ENCODE measurements at regions not wholly inside any gene's neighbourhood (a gene's known extent, or its start where the extent isn't known, plus 50 kb on each side); places are given as distances from the start of the nearest gene placed in this dataset.
A peak's percentile ranks its signal among the peaks of the same experiment; 100 is the strongest.

GRCh38 chr1:164356511-164356910 lies 202.5 kb upstream of the PBX1 start:
- Histone ChIP-seq H3K4me3 (no peak overlapping the region), H3K36me3 (no peaks in the 10 kb centered on the region), H3K4me1 (no peaks in the 10 kb centered on the region), H3K9me3 (no peaks in the 10 kb centered on the region), H3K27me3 (no peaks in the 10 kb centered on the region), H3K27ac (no peak overlapping the region)
- TF ChIP-seq POLR2A (IDR thresholded peaks at IDR 0.05), result no peak
- TF ChIP-seq CTCF (IDR thresholded peaks at IDR 0.05), result no peak
- no peak for TF ChIP-seq EP300 (IDR thresholded peaks at IDR 0.05)
- TF ChIP-seq POLR2AphosphoS5 (IDR thresholded peaks at IDR 0.05), result no peak
- ATAC-seq (ENCODE audit: low FRiP score in 2 of 2) (no peak), DNase-seq (peak in 1 of 2 donors; percentile 58)
- 91 to 94% methylated on average over 11 of the region's 11 CpGs for WGBS, 2 donors

- DNase-seq (no peak), ATAC-seq (ENCODE audit: low FRiP score in 2 of 2) (no peak)
- Histone ChIP-seq H3K4me1 (no peaks in the 10 kb centered on the region), H3K4me3 (no peak overlapping the region), H3K36me3 (no peaks in the 10 kb centered on the region), H3K9me3 (no peaks in the 10 kb centered on the region), H3K27me3 (no peaks in the 10 kb centered on the region), H3K27ac (no peak overlapping the region)
- WGBS, 2 donors, result 61 to 65% methylated on average over 1 of the region's 1 CpG
- TF ChIP-seq POLR2A (IDR thresholded peaks at IDR 0.05) (no peak), CTCF (IDR thresholded peaks at IDR 0.05) (no peak), POLR2AphosphoS5 (IDR thresholded peaks at IDR 0.05) (no peak), EP300 (IDR thresholded peaks at IDR 0.05) (no peak)
Observed at GRCh38 chr1:164360265-164360664, 198.7 kb upstream of the PBX1 start.

- no peak for ATAC-seq (ENCODE audit: low FRiP score in 2 of 2)
- Histone ChIP-seq H3K27ac (no peak overlapping the region), H3K4me3 (no peak overlapping the region), H3K9me3 (peaks cover 0 to 8% (median 2%) of the 10 kb centered on the region in 4 donors), H3K4me1 (no peaks in the 10 kb centered on the region), H3K36me3 (no peaks in the 10 kb centered on the region), H3K27me3 (no peaks in the 10 kb centered on the region)
- no peak for TF ChIP-seq CTCF (IDR thresholded peaks at IDR 0.05)
- no peak for TF ChIP-seq POLR2A (IDR thresholded peaks at IDR 0.05)
- TF ChIP-seq EP300 (IDR thresholded peaks at IDR 0.05), result no peak
- no peak for TF ChIP-seq POLR2AphosphoS5 (IDR thresholded peaks at IDR 0.05)
- 64 to 65% methylated on average over 2 of the region's 2 CpGs for WGBS, 2 donors
- DNase-seq, result no peak
Observed at GRCh38 chr1:164361927-164362326, 197.1 kb upstream of the PBX1 start.

- Histone ChIP-seq H3K27ac (no peak overlapping the region), H3K36me3 (no peaks in the 10 kb centered on the region), H3K9me3 (peaks cover 0 to 8% (median 2%) of the 10 kb centered on the region in 4 donors), H3K4me1 (no peaks in the 10 kb centered on the region), H3K4me3 (no peak overlapping the region), H3K27me3 (no peaks in the 10 kb centered on the region)
- 80 to 86% methylated on average over 1 of the region's 1 CpG for WGBS, 2 donors
- TF ChIP-seq EP300 (IDR thresholded peaks at IDR 0.05) (no peak), POLR2AphosphoS5 (IDR thresholded peaks at IDR 0.05) (no peak), POLR2A (IDR thresholded peaks at IDR 0.05) (no peak), CTCF (IDR thresholded peaks at IDR 0.05) (no peak)
- ATAC-seq (ENCODE audit: low FRiP score in 2 of 2) (no peak), DNase-seq (no peak)
Observed at GRCh38 chr1:164363980-164364379, 195.0 kb upstream of the PBX1 start.

- no peaks in the 10 kb centered on the region for H3K27me3 ChIP-seq
- no peak for ATAC-seq (ENCODE audit: low FRiP score in 2 of 2)
- WGBS, 2 donors, result 89 to 100% methylated on average over 1 of the region's 1 CpG
- TF ChIP-seq POLR2AphosphoS5 (IDR thresholded peaks at IDR 0.05), result no peak
- no peaks in the 10 kb centered on the region for H3K4me1 ChIP-seq
- H3K4me3 ChIP-seq, result no peak overlapping the region
- DNase-seq, result no peak
- no peaks in the 10 kb centered on the region for H3K36me3 ChIP-seq
- H3K27ac ChIP-seq, result no peak overlapping the region
- peaks cover 0 to 8% (median 2%) of the 10 kb centered on the region in 4 donors for H3K9me3 ChIP-seq
Observed at GRCh38 chr1:164366014-164366413, 193.0 kb upstream of the PBX1 start.

All from upper lobe of left lung (tissue), 6 donors.